Endothelial cell of umbilical vein (primary cell): ENCODE measurements at regions not wholly inside any gene's neighbourhood (a gene's known extent, or its start where the extent isn't known, plus 50 kb on each side); places are given as distances from the start of the nearest gene placed in this dataset.

Experiments used
- BruUV-seq: library from RNA; stranded (reverse); fragments of 400-500 nt; replicated peaks from 2 replicates; lab custom pipeline; 2021; lab: Mats Ljungman, UMichigan
- CTCF ChIA-PET: fragments of 300-600, 350-600 bp; sonication (Branson Sonifier 250); formaldehyde crosslinking; loops from one replicate; lab custom pipeline; 2021; ENCODE audit warnings: antibody characterized with exemption, inconsistent platforms; lab: Charles Lee
- POLR2A ChIA-PET: fragments of 300-600, 350-600 bp; sonication (Branson Sonifier 250); formaldehyde crosslinking; loops from one replicate; lab custom pipeline; 2021; ENCODE audit warnings: antibody characterized with exemption, inconsistent platforms; lab: Charles Lee
- DNase-seq: peaks from one replicate; pipeline ENCODE4 v3.0.0-alpha.2; 2011; ENCODE audit warnings: low read depth, low spot score
- FAIRE-seq: peaks from 2 replicates; lab custom pipeline; 2011; peaks lifted over from hg19 to GRCh38; lab: Jason Lieb, UNC
- H2AFZ ChIP-seq: 2 replicates; pipeline ENCODE4 v1.6.0; 2012; ENCODE audit warnings: low read depth, low read length, control low read depth, inconsistent platforms
- H3K27ac ChIP-seq: 2 replicates; pipeline ENCODE4 v1.5.1; 2011; ENCODE audit warnings: low read depth, mild to moderate bottlenecking, control low read depth, low read length, moderate library complexity; ENCODE audit not compliant: insufficient read depth
- H3K27me3 ChIP-seq, 2 experiments: 2 replicates each; pipeline versions ENCODE4 v1.6.0 to v1.6.1; 2011; ENCODE audit warnings: low read length in 2 of 2, mixed read lengths in 1 of 2; ENCODE audit not compliant: control insufficient read depth in 2 of 2, insufficient read depth in 2 of 2
- H3K36me3 ChIP-seq, 2 experiments: 2 replicates in 1 of 2; 3 replicates in 1 of 2; pipeline ENCODE4 v1.5.1; 2011; ENCODE audit warnings: low read length in 2 of 2, mild to moderate bottlenecking in 1 of 2, moderate library complexity in 1 of 2; ENCODE audit not compliant: control insufficient read depth in 2 of 2, insufficient read depth in 2 of 2; ENCODE audit errors: extremely low read depth in 1 of 2
- H3K4me1 ChIP-seq: 3 replicates; pipeline ENCODE4 v1.5.1; 2011; ENCODE audit warnings: mild to moderate bottlenecking, low read length; ENCODE audit not compliant: control insufficient read depth, insufficient read depth; ENCODE audit errors: extremely low read depth
- H3K4me2 ChIP-seq: 2 replicates; pipeline ENCODE4 v1.6.1; 2011; ENCODE audit warnings: low read length, control low read depth, mixed read lengths; ENCODE audit not compliant: insufficient read depth
- H3K4me3 ChIP-seq, 3 experiments: fragments of 200-600 bp in 1 of 3; sonication (generic), shearing (Covaris generic) in 1 of 3; replicated peaks in 1 of 3; 2 replicates each; pipeline ENCODE4 v1.5.1; 2011 to 2016; ENCODE audit warnings: control low read depth in 3 of 3, low read length in 3 of 3, mild to moderate bottlenecking in 2 of 3, inconsistent platforms in 1 of 3, low read depth in 1 of 3, moderate library complexity in 1 of 3; ENCODE audit not compliant: insufficient read depth in 1 of 3
- H3K79me2 ChIP-seq: 2 replicates; pipeline ENCODE4 v1.6.0; 2012; ENCODE audit warnings: low read length, inconsistent platforms; ENCODE audit not compliant: control insufficient read depth, insufficient read depth
- H3K9ac ChIP-seq: replicated peaks from 2 replicates; pipeline ENCODE3; 2011; ENCODE audit warnings: low read length, control low read depth; ENCODE audit not compliant: insufficient read depth; ENCODE audit errors: extremely low read depth
- H3K9me1 ChIP-seq: replicated peaks from 3 replicates; pipeline ENCODE4 v1.6.0; 2011; ENCODE audit warnings: mild to moderate bottlenecking, low read length; ENCODE audit not compliant: control insufficient read depth, insufficient read depth; ENCODE audit errors: extremely low read depth
- H3K9me3 ChIP-seq: replicated peaks from 2 replicates; pipeline ENCODE4 v1.5.1; 2012; ENCODE audit warnings: low read length, inconsistent platforms; ENCODE audit not compliant: control insufficient read depth, insufficient read depth
- H4K20me1 ChIP-seq: replicated peaks from 2 replicates; pipeline ENCODE3; 2011; ENCODE audit warnings: mild to moderate bottlenecking, low read length; ENCODE audit not compliant: control insufficient read depth, insufficient read depth; ENCODE audit errors: extremely low read depth
- EZH2 ChIP-seq: IDR thresholded peaks from 2 replicates; pipeline ENCODE4 v1.6.1; 2012; ENCODE audit warnings: borderline replicate concordance, low read depth, mild to moderate bottlenecking, moderate library complexity, low read length, inconsistent platforms; ENCODE audit not compliant: severe bottlenecking
- FOS ChIP-seq: IDR thresholded peaks from 2 replicates; pipeline ENCODE4 v1.6.1; 2011; ENCODE audit warnings: mild to moderate bottlenecking, low read length, moderate library complexity, borderline replicate concordance; ENCODE audit not compliant: insufficient read depth
- GATA2 ChIP-seq: IDR thresholded peaks from 2 replicates; pipeline ENCODE4 v1.7.0; 2011; ENCODE audit warnings: low read depth, mild to moderate bottlenecking, moderate library complexity, mixed read lengths, low read length; ENCODE audit not compliant: insufficient read length, insufficient read depth
- JUN ChIP-seq: IDR thresholded peaks from 2 replicates; pipeline ENCODE4 v1.6.1; 2011; ENCODE audit warnings: borderline replicate concordance, low read depth; ENCODE audit not compliant: insufficient read length, insufficient read depth
- MYC ChIP-seq: IDR thresholded peaks from one replicate; pipeline ENCODE4 v1.6.1; 2011; ENCODE audit warnings: mild to moderate bottlenecking, low read depth, low read length
- POLR2A ChIP-seq: IDR thresholded peaks from 2 replicates; pipeline ENCODE4 v1.6.1; 2012; ENCODE audit warnings: low read depth, mild to moderate bottlenecking, control low read depth, low read length
- POLR2AphosphoS5 ChIP-seq: IDR thresholded peaks from 2 replicates; pipeline ENCODE4 v1.6.1; 2012; ENCODE audit warnings: low read depth, mild to moderate bottlenecking, control low read depth, low read length, moderate library complexity; ENCODE audit not compliant: insufficient read depth
- dilution Hi-C: fragments of 300-500 bp; cut with MboI; formaldehyde crosslinking; loops from one replicate; pipeline ENCODE4 v1.15.0; 2019; ENCODE audit warnings: low sequenced_read_pairs; ENCODE audit not compliant: extremely low pct_ligation_motif_present
- intact Hi-C: fragments of 100-400 bp; cut with micrococcal nuclease; formaldehyde crosslinking; loops from one replicate; pipeline ENCODE4 v1.10.0; 2022
- TF ChIP-seq, protein P1 (sequence below), 2 donors: IDR thresholded peaks; 1 replicate in 1 of 2; 2 replicates in 1 of 2; pipeline ENCODE4 v1.5.1; 2011; ENCODE audit warnings: low read length in 2 of 2, mild to moderate bottlenecking in 2 of 2, moderate library complexity in 2 of 2, control low read depth in 1 of 2, inconsistent platforms in 1 of 2, low read depth in 1 of 2; ENCODE audit not compliant: insufficient read depth in 1 of 2; ENCODE audit errors: extremely low read depth in 1 of 2
- TF ChIP-seq, protein P2 (sequence below): IDR thresholded peaks from 2 replicates; pipeline ENCODE4 v1.6.1; 2011; ENCODE audit not compliant: insufficient read depth, insufficient read length

DNA sequence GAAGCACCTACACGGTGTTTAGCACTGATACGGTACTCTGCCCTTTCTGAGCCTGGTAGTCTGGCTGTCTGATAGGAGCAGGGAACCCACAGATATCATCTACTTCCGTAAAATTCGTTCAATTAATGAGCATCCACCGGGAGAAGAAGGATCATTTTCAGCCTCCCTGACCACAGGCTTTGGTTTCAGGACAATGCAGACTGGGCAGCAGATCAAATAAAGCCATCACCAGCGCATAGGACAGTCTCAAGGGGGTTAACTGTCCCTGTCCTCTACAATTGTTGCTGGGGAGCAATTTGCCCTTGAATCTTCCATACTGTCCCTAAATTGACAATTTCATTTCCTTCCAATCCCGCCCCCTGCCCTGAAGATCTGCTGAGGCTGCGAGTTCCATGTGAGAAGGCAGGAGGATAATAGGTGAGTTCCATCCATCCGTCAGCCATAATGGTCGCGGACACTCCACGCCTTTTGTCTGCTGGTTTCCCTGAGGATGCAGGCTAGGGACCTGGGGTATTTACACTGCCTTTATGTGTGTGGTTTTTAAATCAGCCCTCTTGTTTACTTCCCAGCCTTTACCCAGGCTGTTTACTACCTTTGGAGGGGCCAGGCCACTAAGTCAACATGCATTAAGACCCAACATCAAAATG, 110.0 kb downstream of the MYCN start:
- no peaks in the 10 kb centered on the region for H3K9me1 ChIP-seq
- H3K9ac ChIP-seq = no peak overlapping the region
- no peak for FAIRE-seq
- no peak overlapping the region for H3K27ac ChIP-seq
- H3K79me2 ChIP-seq = no peaks in the 10 kb centered on the region
- no peak overlapping the region for H3K4me3 ChIP-seq
- H3K36me3 ChIP-seq = no peaks in the 10 kb centered on the region
- H3K4me1 ChIP-seq = no peaks in the 10 kb centered on the region
- H3K9me3 ChIP-seq = peaks cover 6% of the 10 kb centered on the region
- DNase-seq = no peak
- TF ChIP-seq, protein P1, sequence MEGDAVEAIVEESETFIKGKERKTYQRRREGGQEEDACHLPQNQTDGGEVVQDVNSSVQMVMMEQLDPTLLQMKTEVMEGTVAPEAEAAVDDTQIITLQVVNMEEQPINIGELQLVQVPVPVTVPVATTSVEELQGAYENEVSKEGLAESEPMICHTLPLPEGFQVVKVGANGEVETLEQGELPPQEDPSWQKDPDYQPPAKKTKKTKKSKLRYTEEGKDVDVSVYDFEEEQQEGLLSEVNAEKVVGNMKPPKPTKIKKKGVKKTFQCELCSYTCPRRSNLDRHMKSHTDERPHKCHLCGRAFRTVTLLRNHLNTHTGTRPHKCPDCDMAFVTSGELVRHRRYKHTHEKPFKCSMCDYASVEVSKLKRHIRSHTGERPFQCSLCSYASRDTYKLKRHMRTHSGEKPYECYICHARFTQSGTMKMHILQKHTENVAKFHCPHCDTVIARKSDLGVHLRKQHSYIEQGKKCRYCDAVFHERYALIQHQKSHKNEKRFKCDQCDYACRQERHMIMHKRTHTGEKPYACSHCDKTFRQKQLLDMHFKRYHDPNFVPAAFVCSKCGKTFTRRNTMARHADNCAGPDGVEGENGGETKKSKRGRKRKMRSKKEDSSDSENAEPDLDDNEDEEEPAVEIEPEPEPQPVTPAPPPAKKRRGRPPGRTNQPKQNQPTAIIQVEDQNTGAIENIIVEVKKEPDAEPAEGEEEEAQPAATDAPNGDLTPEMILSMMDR (IDR thresholded peaks at IDR 0.05; ENCODE audit: extremely low read depth in 1 of 2, insufficient read depth in 1 of 2, low read depth in 1 of 2, low read length in 2 of 2) = no peak
- no peak for TF ChIP-seq FOS
- no peak for TF ChIP-seq GATA2
- no peak for TF ChIP-seq JUN
- no peak for TF ChIP-seq POLR2AphosphoS5
- TF ChIP-seq, protein P2, sequence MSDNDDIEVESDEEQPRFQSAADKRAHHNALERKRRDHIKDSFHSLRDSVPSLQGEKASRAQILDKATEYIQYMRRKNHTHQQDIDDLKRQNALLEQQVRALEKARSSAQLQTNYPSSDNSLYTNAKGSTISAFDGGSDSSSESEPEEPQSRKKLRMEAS = no peak
- TF ChIP-seq EZH2 = no peak
- TF ChIP-seq MYC = no peak
- no peak for TF ChIP-seq POLR2A
- H4K20me1 ChIP-seq = no peaks in the 10 kb centered on the region
- intact Hi-C loops (no loop called here), dilution Hi-C loops (no loop called here)
- H2AFZ ChIP-seq = no peak overlapping the region
- H3K4me2 ChIP-seq = no peak overlapping the region
- H3K27me3 ChIP-seq = no peaks in the 10 kb centered on the region
- no TSS peak for BruUV-seq
- POLR2A ChIA-PET = no interaction called here
- CTCF ChIA-PET = no interaction called here
